DMS79 treated with DMSO at 0.1 percent for 48 hours (cell line): ENCODE measurements at regions not wholly inside any gene's neighbourhood (a gene's known extent, or its start where the extent isn't known, plus 50 kb on each side); places are given as distances from the start of the nearest gene placed in this dataset.
A peak's percentile ranks its signal among the peaks of the same experiment; 100 is the strongest.
"Not testable (repeated sequence)": the region's sequence is repeated elsewhere in the genome, so short reads cannot be mapped to it uniquely, and the experiment has no call there.

ENCODE experiments used
- DNase-seq: peaks from one replicate; lab custom pipeline; 2025; lab: John Stamatoyannopoulos, UW

DNA sequence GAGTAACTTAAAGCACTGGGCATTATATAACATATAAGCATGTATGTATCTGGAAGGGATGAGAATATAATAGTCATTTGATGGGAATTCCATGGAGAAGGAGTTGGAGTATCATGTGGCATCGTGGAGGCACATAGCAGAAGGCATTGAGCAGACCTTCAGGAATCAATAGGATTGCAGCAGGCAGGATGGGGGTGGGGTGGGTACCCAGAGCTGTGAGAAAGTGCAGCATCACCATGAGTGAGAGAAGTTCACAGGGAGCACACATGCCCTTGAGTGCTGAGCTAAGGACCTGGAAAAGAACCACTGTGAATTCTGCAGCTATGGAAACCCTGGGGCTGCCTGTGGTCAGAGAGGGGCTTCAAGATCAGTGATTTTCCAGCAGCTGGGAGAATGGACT, 57.3 kb downstream of the MED10 start:
- no peak for DNase-seq

DNA sequence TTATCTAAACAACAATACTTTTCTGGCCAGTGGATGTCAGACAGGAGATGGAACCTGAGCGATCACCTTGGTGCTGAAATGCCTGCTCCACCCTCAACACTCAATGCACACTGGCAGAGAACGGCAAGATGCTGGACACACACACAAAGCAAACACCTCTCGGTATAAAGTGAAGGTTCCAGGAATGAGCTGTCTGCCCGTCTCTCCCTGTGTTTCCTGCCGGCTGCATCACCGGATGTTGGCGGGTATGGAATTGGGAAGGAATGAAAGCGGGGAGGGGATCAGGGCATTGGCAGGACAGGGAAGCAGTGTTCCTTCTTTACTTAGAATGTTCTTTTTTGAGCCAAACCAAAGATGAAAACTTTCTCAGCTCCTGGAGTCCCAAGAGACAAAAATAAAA, 59.2 kb downstream of the MED10 start:
- DNase-seq = no peak

DNA sequence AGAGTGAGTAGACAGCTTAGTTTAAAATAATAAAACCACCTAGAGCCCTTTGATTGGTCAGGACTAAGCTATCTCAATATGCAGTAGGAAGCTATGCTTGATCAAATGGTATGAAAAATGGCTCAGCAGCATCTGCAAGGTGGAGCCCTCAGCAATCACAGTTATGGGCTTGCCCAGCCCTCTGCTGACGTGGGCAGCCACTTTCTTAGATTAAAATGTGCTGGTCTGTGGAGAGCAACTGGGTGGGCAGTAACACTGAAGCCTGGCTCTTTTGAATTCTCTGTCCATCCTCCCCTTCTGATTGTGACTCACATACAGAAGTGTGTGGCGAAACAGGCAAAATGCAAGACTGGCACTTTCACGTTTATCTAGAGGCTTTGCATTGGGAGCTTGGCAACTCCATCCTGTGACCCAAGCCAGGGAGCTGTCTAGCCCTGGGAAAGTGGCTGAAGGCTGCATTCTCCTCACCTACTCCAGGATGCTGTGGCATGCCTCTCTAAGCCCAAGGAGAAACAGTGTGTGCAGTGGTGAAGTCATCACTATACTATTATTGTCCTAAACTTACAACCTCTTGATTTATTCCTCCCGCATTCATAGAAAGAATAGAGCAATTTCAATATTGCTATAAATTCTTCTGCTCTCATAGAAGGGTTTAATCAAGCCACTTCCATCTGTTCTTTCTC, 61.1 kb downstream of the MED10 start:
- DNase-seq = no peak

DNA sequence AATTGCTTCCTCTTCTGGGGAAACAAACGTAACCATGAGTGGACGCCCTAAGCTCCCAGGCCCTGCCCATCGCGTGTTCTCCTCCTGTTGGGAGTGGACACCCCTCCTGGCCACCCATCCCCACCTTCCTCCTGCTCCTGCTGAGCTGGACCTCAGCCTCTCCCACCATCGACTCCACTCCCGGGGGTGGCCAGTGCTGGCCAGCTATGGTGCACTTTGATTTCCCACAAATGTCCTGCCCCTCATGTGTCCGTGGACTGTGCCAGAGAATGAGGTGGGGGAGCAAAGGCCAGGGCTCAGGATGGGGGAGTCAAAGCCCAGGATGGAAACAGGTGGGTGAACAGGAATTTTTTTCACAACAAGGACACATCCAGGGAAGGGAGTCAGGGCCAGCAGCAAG, 62.8 kb downstream of the MED10 start:
- no peak for DNase-seq

DNA sequence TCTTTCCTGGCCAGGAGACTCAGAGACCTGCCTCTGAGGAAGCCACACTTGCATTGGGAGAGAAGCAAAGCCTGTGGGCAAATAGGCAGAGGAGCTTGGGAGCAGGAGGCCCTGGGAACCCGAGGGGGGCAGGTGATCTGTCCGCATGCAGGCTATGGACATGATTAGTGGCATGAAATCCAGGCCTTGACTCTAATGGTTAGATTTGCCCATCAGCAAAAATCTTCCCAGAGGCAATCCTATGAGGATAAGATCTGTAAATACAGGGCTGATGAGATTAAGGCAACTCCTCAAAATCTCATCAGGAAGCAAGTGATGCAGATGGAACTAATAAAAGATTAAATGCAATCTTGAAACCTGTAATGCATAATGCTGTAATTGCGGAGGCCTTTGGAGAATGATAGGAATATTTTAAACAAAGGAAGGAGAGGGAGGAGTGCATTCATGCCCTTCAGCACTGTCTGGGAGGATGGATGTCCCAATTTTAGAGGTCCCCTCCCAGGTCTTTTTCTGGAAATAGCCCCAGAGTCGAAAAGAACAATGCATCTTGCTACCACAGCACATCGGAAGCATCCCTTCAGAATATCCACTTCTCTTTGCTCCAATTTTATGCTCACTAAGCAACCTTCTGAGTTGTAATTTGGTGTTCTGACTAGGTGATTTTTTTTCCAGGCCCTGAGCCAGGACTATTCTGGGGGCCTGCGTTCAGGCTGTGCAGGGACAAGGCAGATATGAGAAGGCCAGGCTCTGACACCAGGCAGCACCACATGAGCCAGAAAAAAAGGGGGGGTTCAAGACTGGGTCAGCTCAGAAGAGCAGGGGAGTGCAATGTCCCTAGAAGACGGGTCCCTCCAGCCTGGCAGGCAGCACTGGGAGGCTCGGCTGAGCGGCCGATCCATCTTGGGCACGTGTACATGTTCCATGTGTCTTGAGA, 66.5 kb downstream of the MED10 start:
- DNase-seq = no peak

DNA sequence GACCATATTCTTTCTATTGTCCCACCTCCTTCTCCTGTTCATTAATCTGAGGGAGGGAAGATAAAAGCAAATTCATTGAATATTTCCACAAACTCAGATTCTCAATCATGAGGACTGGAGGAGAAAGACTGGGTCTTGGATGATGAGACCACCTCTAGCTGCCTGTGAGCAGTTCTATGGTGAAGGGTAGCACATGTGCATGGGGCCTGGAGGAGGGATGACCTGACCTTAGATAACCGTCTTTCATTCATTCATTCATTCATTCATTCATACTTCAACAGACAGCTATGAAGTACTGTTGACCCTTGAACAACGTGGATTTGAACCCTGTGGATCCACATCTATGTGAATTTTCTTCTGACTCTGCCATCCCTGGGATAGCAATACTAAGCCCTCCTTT, 68.4 kb downstream of the MED10 start:
- DNase-seq = no peak

DNA sequence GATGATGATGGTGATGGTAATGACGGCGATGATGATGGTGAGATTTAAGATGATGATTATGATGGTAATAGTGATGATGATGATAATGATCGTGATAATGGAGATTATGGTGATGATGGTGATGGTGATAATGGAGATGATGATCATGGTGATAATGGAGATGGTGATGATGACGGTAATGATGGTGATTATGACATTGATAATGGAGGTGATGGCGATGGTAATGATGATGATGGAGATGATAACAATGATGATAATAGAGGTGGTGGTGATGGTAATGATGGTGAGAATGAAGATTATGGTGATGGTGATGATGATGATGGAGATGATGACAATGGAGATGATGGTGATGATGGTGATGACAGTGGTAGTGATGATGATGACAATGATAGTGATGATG, 69.7 kb downstream of the MED10 start:
- no peak for DNase-seq

DNA sequence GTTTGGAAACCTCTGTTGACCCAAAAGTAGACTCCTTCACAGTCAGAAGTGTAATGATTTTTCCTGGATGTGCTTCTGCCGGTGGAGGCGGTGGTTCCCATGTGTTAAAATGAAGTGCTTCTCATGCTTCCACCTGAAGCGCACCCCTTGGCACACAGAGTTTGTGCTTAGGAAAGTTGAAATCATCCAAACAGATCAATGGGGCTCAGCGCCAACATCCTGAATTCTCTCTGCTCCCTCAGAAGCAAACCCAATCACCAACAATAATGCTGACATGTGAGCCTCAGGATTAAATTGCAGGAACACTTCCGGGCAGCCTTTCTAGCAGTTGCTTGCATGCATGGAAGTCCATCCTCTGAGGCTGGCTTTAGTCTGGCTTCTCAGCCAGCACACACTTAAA, 71.0 kb downstream of the MED10 start:
- no peak for DNase-seq

DNA sequence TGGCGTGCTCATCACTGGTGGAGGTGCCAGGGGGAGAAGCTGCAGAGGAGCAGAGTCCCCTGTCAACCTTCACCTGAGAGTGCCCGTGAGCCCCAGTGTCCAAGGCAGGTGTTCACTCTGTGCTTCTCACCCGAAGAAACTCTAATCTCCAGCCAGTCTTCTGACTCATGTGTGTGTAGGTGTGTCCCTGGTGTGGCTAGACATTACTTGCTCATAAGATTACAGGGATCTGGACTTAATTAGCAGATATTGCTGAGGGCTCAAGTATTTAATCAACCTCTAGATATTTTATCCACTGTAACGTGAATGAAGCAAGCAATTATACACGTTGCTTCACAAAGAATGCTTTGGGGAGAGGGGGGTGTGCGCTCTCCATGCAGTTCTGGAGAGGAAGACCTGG, 72.5 kb downstream of the MED10 start:
- no peak for DNase-seq

DNA sequence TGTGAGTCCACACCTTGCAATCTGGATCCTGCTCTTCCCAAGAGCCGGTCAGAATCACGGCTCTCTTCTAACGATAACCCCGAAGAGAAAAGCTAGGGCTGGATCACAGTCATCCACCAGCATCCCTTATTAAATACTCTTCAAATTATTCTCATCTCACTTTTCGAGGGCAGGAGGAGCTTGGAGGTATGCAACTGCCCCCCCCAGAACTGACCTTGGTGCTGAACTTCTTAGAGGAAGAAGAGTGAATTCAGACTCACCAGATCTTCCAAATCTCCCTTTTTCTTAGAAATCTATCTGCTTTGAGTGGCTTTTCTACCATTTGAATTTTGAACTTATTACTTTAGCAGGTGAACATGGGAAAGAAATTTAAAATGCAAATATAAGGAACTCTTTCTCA, 75.7 kb downstream of the MED10 start:
- no peak for DNase-seq

DNA sequence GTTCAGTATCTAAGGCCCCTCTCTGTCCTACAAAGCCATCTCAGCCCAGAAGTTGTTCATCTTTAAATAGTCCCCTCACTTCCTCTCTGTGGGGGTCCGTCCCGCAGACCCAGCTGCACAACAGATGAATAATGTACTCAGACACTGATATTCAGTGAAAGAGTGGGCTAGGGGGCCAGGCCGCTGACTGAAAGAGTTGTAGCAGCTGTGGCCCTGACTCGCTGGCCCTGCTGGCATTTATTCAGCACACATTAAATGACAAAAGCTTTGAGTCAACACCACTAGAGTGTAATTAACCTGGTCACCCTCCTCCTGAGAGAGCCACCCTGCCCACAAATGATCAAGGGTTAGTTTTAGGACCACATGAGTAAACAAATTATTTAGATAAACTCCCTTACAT, 76.3 kb downstream of the MED10 start:
- no peak for DNase-seq

DNA sequence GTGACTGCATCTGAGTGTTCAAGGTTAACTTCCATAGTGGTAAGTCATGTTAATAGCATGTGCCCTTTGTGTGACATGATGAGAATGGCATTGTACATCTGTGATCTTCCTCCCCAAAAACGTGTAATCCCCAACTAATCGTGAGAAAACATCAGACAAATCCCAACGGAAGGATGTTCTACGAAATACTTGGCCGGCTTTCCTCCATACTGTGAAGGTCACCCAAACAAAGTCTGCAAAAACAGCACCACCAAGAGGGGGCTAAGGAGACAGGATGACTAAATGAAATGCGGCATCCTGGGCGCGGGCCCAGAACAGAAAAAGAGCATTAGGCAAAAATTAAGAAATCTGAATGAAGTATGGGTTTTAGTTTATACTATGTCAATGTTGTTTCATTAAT, 81.8 kb downstream of the MED10 start:
- DNase-seq = no peak

DNA sequence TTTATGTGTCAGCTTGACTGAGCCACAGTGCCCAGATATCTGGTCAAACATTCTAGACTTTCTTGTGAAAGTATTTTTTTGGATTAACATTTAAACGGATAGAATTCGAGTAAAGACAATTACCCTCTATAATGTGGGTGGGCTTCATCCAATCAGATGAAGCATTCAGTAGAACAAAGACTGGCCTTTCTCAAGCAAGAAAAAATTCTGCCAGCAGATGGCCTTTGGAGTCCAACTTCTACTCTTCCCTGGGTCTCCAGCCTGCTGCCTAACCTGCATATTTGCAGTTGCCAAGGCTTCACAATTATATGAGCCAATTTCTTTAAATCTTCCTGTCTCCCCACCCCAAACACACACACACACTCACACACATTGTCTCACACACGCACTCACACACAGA, 86.4 kb downstream of the MED10 start:
- DNase-seq = peak; percentile 22

DNA sequence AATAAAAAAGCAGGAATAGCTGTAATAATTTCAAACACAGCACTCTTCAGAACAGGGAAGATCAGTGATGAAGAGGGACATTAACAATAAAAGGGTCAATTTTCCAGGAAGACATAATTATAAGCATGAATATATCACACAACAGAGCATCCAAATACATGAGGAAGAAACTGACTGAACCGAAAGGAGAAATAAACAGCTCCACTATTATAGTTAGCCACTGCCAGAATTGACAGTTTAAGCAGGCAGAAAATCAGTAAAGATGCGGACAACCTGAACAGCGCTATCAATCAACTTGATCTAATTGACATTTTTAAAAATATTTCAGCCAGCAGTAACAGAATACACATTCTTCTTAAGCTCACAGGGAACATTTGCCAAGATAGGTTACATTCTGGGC, 89.1 kb downstream of the MED10 start:
- DNase-seq = no peak

DNA sequence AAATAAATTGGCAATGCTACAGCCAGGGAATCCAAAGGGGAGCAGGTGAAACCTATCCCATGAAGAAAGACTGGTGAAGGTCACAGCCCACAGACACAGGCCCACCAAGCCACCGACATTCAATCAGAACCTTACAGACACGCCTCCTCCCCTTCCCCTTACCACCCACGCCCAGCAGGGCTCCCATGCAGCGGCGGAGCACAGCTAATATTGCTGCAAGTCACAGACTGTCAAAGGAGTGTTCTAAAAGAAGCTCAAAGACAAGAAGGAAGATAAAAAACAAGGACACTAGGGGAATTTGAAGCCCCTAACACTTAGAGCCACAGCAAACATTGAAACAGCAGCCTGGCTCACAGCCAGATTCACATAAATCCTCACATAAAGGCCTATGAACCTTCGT, 91.2 kb downstream of the MED10 start:
- no peak for DNase-seq

DNA sequence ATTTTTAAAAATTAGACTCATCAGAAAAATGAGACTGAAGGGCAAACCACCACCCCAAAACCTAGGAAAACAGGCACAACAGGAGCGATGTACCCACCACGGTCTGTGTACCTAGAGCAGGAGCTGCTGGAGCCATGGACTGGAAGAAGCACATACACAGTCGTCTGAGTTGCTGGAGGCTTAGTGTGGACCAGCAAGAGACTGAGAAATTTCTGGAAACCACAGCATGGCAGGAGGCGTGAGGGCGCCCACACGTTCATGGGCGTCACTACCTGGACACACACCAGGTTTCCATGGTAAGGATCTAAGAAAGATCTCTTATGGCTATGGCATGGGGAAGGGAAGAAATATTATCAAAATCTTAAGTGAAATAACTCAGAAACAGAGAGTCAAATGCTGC, 91.9 kb downstream of the MED10 start:
- DNase-seq = no peak

DNA sequence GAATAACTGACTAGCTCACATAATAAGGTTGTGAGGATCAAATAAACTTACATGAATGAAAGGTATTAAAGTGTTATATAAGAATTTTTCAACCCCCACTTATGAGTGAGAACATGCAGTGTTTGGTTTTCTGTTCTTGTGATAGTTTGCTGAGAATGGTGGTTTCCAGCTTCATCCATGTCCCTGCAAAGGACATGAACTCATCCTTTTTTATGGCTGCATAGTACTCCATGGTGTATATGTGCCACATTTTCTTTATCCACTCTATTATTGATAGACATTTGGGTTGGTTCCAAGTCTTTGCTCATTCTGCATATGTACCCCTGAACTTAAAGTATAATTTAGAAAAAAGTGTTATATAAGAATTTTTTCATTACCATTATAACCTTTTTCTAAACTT, 93.9 kb downstream of the MED10 start:
- not testable (repeated sequence) for DNase-seq

DNA sequence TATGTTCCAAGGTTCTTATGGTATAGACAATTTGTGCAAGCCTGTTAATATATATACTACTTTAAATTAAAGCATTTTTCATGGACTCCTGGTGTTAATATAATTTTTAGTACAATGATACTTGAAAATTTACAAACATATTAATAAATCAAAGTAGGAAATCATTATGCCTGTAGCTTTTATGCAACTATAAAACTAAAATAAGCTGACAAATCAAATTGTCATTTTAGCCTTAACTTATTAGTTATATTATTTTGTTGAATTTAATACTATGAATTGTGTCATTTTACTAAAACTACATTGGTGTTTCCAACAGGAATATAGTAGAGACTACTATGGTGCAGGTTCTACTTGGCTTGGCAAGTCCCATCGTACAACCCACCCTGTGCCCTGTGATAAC, 96.0 kb downstream of the MED10 start:
- DNase-seq = no peak

DNA sequence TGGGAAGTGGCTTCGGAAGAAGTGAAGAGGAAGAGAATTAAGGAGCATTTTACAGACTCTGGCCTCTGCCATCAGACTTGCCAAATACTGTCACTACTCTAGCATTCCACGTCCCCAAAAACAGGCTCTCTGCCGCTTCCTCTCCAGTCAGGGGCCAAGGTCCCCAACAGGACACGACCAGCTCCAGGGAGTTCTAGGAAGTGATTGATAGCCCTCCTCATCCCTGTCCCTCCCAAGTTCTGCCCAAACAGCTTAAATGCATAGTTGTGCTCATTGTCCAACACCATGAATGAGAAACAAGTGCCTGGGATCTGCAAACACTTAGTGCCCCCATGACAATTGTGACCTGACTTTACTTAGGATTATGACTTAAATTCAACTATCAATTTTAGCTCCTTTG, 96.5 kb downstream of the MED10 start:
- no peak for DNase-seq

DNA sequence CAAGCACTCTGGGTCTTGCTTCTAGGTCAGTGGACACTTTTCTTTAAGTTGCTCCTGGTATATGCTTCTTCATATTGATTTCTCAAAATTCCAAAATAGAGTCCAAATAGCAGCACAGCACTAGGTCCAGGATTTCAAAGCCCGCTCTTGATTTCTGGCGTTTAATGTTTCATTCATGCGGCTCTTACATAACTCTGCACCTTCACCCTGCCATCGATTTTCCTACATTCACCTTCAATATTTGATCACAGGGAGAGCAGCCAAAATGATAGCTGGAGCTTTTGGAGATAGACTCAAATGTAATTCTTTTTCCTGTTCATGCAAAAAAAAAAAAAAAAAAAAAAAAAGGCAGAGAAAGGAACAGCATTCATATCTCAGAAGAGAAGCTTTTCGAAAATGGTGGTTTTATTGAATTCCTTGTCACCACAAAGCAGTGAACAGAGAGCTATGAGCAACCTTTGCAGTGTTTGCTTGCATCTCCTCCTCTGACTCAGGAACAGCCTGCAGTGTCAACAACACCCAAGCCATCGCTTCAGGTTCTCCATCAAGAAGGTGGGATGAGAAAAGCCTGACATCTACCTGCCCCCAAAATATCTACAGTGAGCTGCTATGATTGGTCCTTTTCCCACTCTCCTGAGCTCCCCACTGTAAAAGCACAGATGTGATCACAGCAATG, 97.8 kb downstream of the MED10 start:
- DNase-seq = no peak

DNA sequence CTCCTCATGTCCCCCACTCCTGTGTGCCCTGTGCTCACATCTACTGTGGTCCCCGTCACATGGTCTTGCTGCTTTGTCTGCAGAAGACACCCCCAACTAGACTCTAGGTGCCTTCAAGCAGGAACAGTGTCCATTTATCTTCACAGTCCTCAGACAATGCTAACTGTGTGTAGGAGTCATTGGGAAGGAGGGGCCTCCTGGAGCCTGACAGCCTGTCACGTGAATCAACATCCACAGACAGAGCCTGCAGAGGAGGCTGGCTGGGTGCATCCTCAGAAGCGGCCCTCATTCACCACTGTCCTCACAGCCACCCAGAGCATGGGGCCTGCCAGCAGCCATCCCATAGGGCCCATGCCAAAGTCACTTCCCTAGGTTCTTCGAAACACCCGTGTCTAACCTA, 98.7 kb downstream of the MED10 start:
- DNase-seq = no peak

DNA sequence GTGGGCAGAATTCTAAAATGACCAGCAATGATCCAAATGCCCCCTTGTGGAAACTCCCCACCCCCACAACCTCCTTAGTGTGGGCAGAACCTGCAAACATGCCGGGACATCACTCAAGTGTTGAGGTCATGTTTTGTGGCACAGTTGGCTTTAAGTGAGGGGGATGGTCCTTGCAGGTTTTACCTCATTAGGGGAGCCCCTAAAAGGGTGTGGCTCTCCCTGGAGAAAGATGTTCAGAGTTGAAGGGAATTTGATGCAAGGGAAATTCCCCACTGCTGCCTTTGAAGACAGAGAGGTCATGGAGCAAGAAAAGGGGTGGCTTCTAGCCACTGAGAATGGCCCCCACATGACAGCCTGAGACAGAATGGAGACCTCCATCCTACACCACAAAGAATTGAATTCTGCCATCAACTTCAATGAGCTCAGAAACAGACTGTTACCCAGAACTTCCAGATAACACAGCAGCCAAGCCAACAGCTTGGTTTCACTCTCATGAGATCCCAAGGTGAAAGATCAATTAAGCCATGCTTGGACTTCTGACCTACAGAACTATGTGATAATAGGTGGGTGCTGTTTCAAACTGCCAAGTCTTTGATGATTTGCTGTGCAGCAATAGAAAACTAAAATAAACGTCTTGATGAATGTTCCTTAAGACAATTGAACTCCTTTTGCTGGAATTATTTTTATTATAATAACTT, 103.4 kb downstream of the MED10 start:
- no peak for DNase-seq
